Upper lobe of left lung (tissue), 6 donors: ENCODE measurements at regions not wholly inside any gene's neighbourhood (a gene's known extent, or its start where the extent isn't known, plus 50 kb on each side); places are given as distances from the start of the nearest gene placed in this dataset.
A peak's percentile ranks its signal among the peaks of the same experiment; 100 is the strongest.

Experiments used
- ATAC-seq, 2 donors: fragments of 200-7000 bp; cut with Tn5 transposase; one replicate each; pipeline ENCODE4 v1.9.1; 2022; ENCODE audit warnings: mild to moderate bottlenecking in 2 of 2, moderate library complexity in 2 of 2; ENCODE audit not compliant: low FRiP score in 2 of 2
- DNase-seq, 2 donors: peaks; one replicate each; pipeline ENCODE4 v3.0.0-alpha.2; 2019 to 2020
- H3K27ac ChIP-seq, 4 donors: fragments of 200-600 bp; sonication (generic); one replicate each; pipeline ENCODE4 v1.5.1; 2016 to 2019
- H3K27me3 ChIP-seq, 4 donors: fragments of 200-600 bp; sonication (generic); one replicate each; pipeline ENCODE4 v1.5.1; 2017 to 2019
- H3K36me3 ChIP-seq, 4 donors: fragments of 200-600 bp; sonication (generic); one replicate each; pipeline ENCODE4 v1.5.1; 2016 to 2019
- H3K4me1 ChIP-seq, 4 donors: fragments of 200-600 bp; sonication (generic); one replicate each; pipeline ENCODE4 v1.5.1; 2018 to 2019
- H3K4me3 ChIP-seq, 4 donors: fragments of 200-600 bp; sonication (generic); one replicate each; pipeline ENCODE4 v1.5.1; 2017 to 2019; ENCODE audit warnings: mild to moderate bottlenecking in 2 of 4, moderate library complexity in 1 of 4
- H3K9me3 ChIP-seq, 4 donors: fragments of 200-600 bp; sonication (generic); one replicate each; pipeline ENCODE4 v1.5.1; 2018 to 2019
- CTCF ChIP-seq, 6 experiments: fragments of 450-650 bp in 4 of 6; fragments of 200-600 bp in 2 of 6; sonication (generic) in 2 of 6; IDR thresholded peaks; one replicate each; pipeline ENCODE4 v1.5.1; 2016 to 2019; ENCODE audit warnings: antibody characterized with exemption in 6 of 6
- EP300 ChIP-seq, 4 donors: sonication (generic); formaldehyde crosslinking; IDR thresholded peaks; one replicate each; pipeline ENCODE4 v1.5.1; 2017; ENCODE audit warnings: antibody characterized with exemption in 4 of 4, control low read depth in 2 of 4
- POLR2A ChIP-seq, 4 donors: fragments of 450-650 bp; IDR thresholded peaks; one replicate each; pipeline ENCODE4 v1.5.1; 2016 to 2017; ENCODE audit warnings: antibody characterized with exemption in 4 of 4, mild to moderate bottlenecking in 2 of 4
- POLR2AphosphoS5 ChIP-seq, 2 donors: sonication (generic); formaldehyde crosslinking; IDR thresholded peaks; one replicate each; pipeline ENCODE4 v1.5.1; 2017; ENCODE audit warnings: antibody characterized with exemption in 2 of 2
- WGBS, 2 donors: methylation state at CpG; one replicate each; pipeline ENCODE4 v1.1.5; 2017 to 2018; 5-methylcytosine and 5-hydroxymethylcytosine counted together
- donor health status: DM: no; HTN: no; CAD: no; lungs with moderate emphysema.
- donor health status: DM: no; HTN: yes; CAD: no; lungs with severe emphysema.

- Histone ChIP-seq H3K36me3 (no peaks in the 10 kb centered on the region), H3K4me1 (peaks cover 0 to 3% (median 0%) of the 10 kb centered on the region in 4 donors), H3K9me3 (no peaks in the 10 kb centered on the region), H3K27me3 (no peaks in the 10 kb centered on the region), H3K27ac (no peak overlapping the region), H3K4me3 (no peak overlapping the region)
- TF ChIP-seq EP300 (IDR thresholded peaks at IDR 0.05), result no peak
- TF ChIP-seq POLR2A (IDR thresholded peaks at IDR 0.05), result no peak
- no peak for TF ChIP-seq POLR2AphosphoS5 (IDR thresholded peaks at IDR 0.05)
- no peak for TF ChIP-seq CTCF (IDR thresholded peaks at IDR 0.05)
- ATAC-seq (peak in 1 of 2 donors; percentile 42), DNase-seq (no peak)
- 47 to 48% methylated on average over 2 of the region's 2 CpGs for WGBS, 2 donors
Measured at GRCh38 chr2:221845021-221845365, 272.9 kb upstream of the EPHA4 start.

- Histone ChIP-seq H3K9me3 (no peaks in the 10 kb centered on the region), H3K27me3 (no peaks in the 10 kb centered on the region), H3K36me3 (no peaks in the 10 kb centered on the region), H3K4me3 (no peak overlapping the region), H3K27ac (no peak overlapping the region), H3K4me1 (peaks cover 0 to 3% (median 0%) of the 10 kb centered on the region in 4 donors)
- 30 to 45% methylated on average over 2 of the region's 2 CpGs for WGBS, 2 donors
- ATAC-seq (no peak), DNase-seq (no peak)
- TF ChIP-seq POLR2A (IDR thresholded peaks at IDR 0.05), result no peak
- no peak for TF ChIP-seq EP300 (IDR thresholded peaks at IDR 0.05)
- TF ChIP-seq POLR2AphosphoS5 (IDR thresholded peaks at IDR 0.05), result no peak
- no peak for TF ChIP-seq CTCF (IDR thresholded peaks at IDR 0.05)
Measured at GRCh38 chr2:221844212-221845020, 272.3 kb upstream of the EPHA4 start.

GRCh38 chr2:221836095-221836494 lies 264.0 kb upstream of the EPHA4 start:
- Histone ChIP-seq H3K27me3 (no peaks in the 10 kb centered on the region), H3K27ac (no peak overlapping the region), H3K9me3 (no peaks in the 10 kb centered on the region), H3K36me3 (no peaks in the 10 kb centered on the region), H3K4me3 (no peak overlapping the region), H3K4me1 (no peaks in the 10 kb centered on the region)
- ATAC-seq, result no peak
- TF ChIP-seq POLR2AphosphoS5 (IDR thresholded peaks at IDR 0.05), result no peak
- no peak for TF ChIP-seq EP300 (IDR thresholded peaks at IDR 0.05)
- TF ChIP-seq POLR2A (IDR thresholded peaks at IDR 0.05), result no peak
- TF ChIP-seq CTCF (IDR thresholded peaks at IDR 0.05), result no peak
- no peak for DNase-seq
- WGBS, 2 donors, result 77 to 79% methylated on average over 3 of the region's 3 CpGs

- no peak overlapping the region for H3K27ac ChIP-seq
- no peak for DNase-seq
- WGBS, 2 donors, result 64 to 92% methylated on average over 2 of the region's 2 CpGs
Measured at GRCh38 chr2:221833966-221834365, 261.9 kb upstream of the EPHA4 start.

More at GRCh38 chr2:221833966-221834365, 261.9 kb upstream of the EPHA4 start:
- no peaks in the 10 kb centered on the region for H3K27me3 ChIP-seq
- H3K9me3 ChIP-seq, result no peaks in the 10 kb centered on the region
- no peak overlapping the region for H3K4me3 ChIP-seq
- ATAC-seq, result no peak
- no peaks in the 10 kb centered on the region for H3K4me1 ChIP-seq
- no peak for TF ChIP-seq CTCF (IDR thresholded peaks at IDR 0.05)
- no peak for TF ChIP-seq EP300 (IDR thresholded peaks at IDR 0.05)
- TF ChIP-seq POLR2A (IDR thresholded peaks at IDR 0.05), result no peak
- no peak for TF ChIP-seq POLR2AphosphoS5 (IDR thresholded peaks at IDR 0.05)
- no peaks in the 10 kb centered on the region for H3K36me3 ChIP-seq
